HG02943 (cell line): ENCODE measurements at regions not wholly inside any gene's neighbourhood (a gene's known extent, or its start where the extent isn't known, plus 50 kb on each side); places are given as distances from the start of the nearest gene placed in this dataset.
"Not testable (repeated sequence)": the region's sequence is repeated elsewhere in the genome, so short reads cannot be mapped to it uniquely, and the experiment has no call there.

Experiments used
- ATAC-seq: cut with Tn5 transposase; IDR thresholded peaks from one replicate; pipeline ENCODE4 v1.9.1; 2021; ENCODE audit warnings: mild to moderate bottlenecking, low read depth, moderate library complexity; ENCODE audit not compliant: unreplicated experiment

- not testable (repeated sequence) for ATAC-seq
These were observed 190.3 kb upstream of the SFSWAP start for GRCh38 chr12:131520553-131520952.

- ATAC-seq, result no peak
These were observed 189.6 kb upstream of the SFSWAP start for GRCh38 chr12:131521326-131521725.

GRCh38 chr12:131525795-131526508 lies 184.9 kb upstream of the SFSWAP start:
- no peak for ATAC-seq

GRCh38 chr12:131527092-131527491 lies 183.8 kb upstream of the SFSWAP start:
- no peak for ATAC-seq

- no peak for ATAC-seq
These were observed 183.2 kb upstream of the SFSWAP start for GRCh38 chr12:131527736-131528135.

- ATAC-seq, result no peak
These were observed 182.7 kb upstream of the SFSWAP start for GRCh38 chr12:131528144-131528543.

GRCh38 chr12:131528667-131529066 lies 182.2 kb upstream of the SFSWAP start:
- ATAC-seq, result no peak

GRCh38 chr12:131529196-131530040 lies 181.5 kb upstream of the SFSWAP start:
- ATAC-seq, result no peak

- no peak for ATAC-seq
These were observed 180.9 kb upstream of the SFSWAP start for GRCh38 chr12:131530041-131530332.

GRCh38 chr12:131530422-131530821 lies 180.5 kb upstream of the SFSWAP start:
- no peak for ATAC-seq

- ATAC-seq, result no peak
These were observed 177.8 kb upstream of the SFSWAP start for GRCh38 chr12:131533139-131533538.

- no peak for ATAC-seq
These were observed 175.1 kb upstream of the SFSWAP start for GRCh38 chr12:131535779-131536178.

GRCh38 chr12:131536337-131536736 lies 174.6 kb upstream of the SFSWAP start:
- ATAC-seq, result no peak

GRCh38 chr12:131536766-131537165 lies 174.1 kb upstream of the SFSWAP start:
- no peak for ATAC-seq

GRCh38 chr12:131537267-131537958 lies 173.5 kb upstream of the SFSWAP start:
- no peak for ATAC-seq

- ATAC-seq, result no peak
These were observed 171.5 kb upstream of the SFSWAP start for GRCh38 chr12:131539381-131539780.

GRCh38 chr12:131540138-131540623 lies 170.7 kb upstream of the SFSWAP start:
- no peak for ATAC-seq

- not testable (repeated sequence) for ATAC-seq
These were observed 169.4 kb upstream of the SFSWAP start for GRCh38 chr12:131541512-131541911.

GRCh38 chr12:131542351-131542750 lies 168.5 kb upstream of the SFSWAP start:
- ATAC-seq, result no peak

GRCh38 chr12:131543040-131543439 lies 167.8 kb upstream of the SFSWAP start:
- no peak for ATAC-seq

GRCh38 chr12:131547555-131547954 lies 163.3 kb upstream of the SFSWAP start:
- no peak for ATAC-seq
